H1 (cell line): ENCODE measurements at regions not wholly inside any gene's neighbourhood (a gene's known extent, or its start where the extent isn't known, plus 50 kb on each side); places are given as distances from the start of the nearest gene placed in this dataset.

Experiments used
- CHD2 ChIP-seq: IDR thresholded peaks from 2 replicates; pipeline ENCODE4 v1.6.1; 2012; ENCODE audit warnings: low read length, improper control_type of control experiment
- EP300 ChIP-seq, 2 experiments: IDR thresholded peaks; 1 replicate in 1 of 2; 2 replicates in 1 of 2; pipeline ENCODE4 v1.6.1; 2011 to 2012; ENCODE audit warnings: low read depth in 2 of 2, low read length in 2 of 2, mild to moderate bottlenecking in 2 of 2, borderline replicate concordance in 1 of 2, inconsistent platforms in 1 of 2, moderate library complexity in 1 of 2
- KDM1A ChIP-seq: fragments of 200-600, 300-600 bp; sonication (generic); IDR thresholded peaks from 2 replicates; pipeline ENCODE4 v1.7.1; 2016; ENCODE audit warnings: mild to moderate bottlenecking, low read length, borderline replicate concordance
- MAFK ChIP-seq: IDR thresholded peaks from 2 replicates; pipeline ENCODE4 v1.6.1; 2012; ENCODE audit warnings: low read depth, mild to moderate bottlenecking, improper control_type of control experiment, low read length
- SIN3A ChIP-seq, 2 experiments: IDR thresholded peaks in 1 of 2; conservative IDR thresholded peaks in 1 of 2; 2 replicates each; pipeline ENCODE4 v1.6.1; 2011 to 2012; ENCODE audit warnings: low read length in 2 of 2, improper control_type of control experiment in 1 of 2, low read depth in 1 of 2, mild to moderate bottlenecking in 1 of 2
- SP1 ChIP-seq: IDR thresholded peaks from 2 replicates; pipeline ENCODE4 v1.6.1; 2011; ENCODE audit warnings: low read depth, low read length
- SP4 ChIP-seq: IDR thresholded peaks from 2 replicates; pipeline ENCODE4 v1.6.1; 2012; ENCODE audit warnings: low read length, inconsistent platforms
- SUZ12 ChIP-seq: fragments of 200-600 bp; sonication (generic); IDR thresholded peaks from 2 replicates; pipeline ENCODE4 v1.6.1; 2012; ENCODE audit warnings: mild to moderate bottlenecking, inconsistent platforms, low read length, moderate library complexity, mixed read lengths

- no peak for TF ChIP-seq SUZ12
- TF ChIP-seq KDM1A: no peak
- TF ChIP-seq CHD2: no peak
- no peak for TF ChIP-seq SP4
- TF ChIP-seq MAFK: no peak
- no peak for TF ChIP-seq EP300 (IDR thresholded peaks at IDR 0.05; ENCODE audit: borderline replicate concordance in 1 of 2, low read depth in 2 of 2, low read length in 2 of 2)
- no peak for TF ChIP-seq SIN3A (conservative IDR thresholded peaks at IDR 0.05 in 1 of 2, IDR thresholded peaks at IDR 0.05 in 1 of 2; ENCODE audit: low read depth in 1 of 2, low read length in 2 of 2)
- TF ChIP-seq SP1: no peak
- TF ChIP-seq, all 59 proteins: peak for 0
Measured at GRCh38 chr4:110296892-110297291, 98.5 kb upstream of the ELOVL6 start (continued).
